H1 (cell line): ENCODE measurements at regions not wholly inside any gene's neighbourhood (a gene's known extent, or its start where the extent isn't known, plus 50 kb on each side); places are given as distances from the start of the nearest gene placed in this dataset.

Experiments
- CEBPB ChIP-seq: IDR thresholded peaks from 2 replicates; pipeline ENCODE4 v1.6.1; 2012; ENCODE audit warnings: low read depth, low read length
- CHD1 ChIP-seq: IDR thresholded peaks from 2 replicates; pipeline ENCODE4 v1.6.1; 2012; ENCODE audit warnings: low read depth, low read length, improper control_type of control experiment
- CREB1 ChIP-seq: IDR thresholded peaks from 2 replicates; pipeline ENCODE4 v1.6.1; 2012; ENCODE audit warnings: inconsistent platforms
- GABPA ChIP-seq: IDR thresholded peaks from 2 replicates; pipeline ENCODE4 v1.6.1; 2011; ENCODE audit warnings: mild to moderate bottlenecking, low read length, moderate library complexity, borderline replicate concordance; ENCODE audit not compliant: insufficient read depth
- HDAC2 ChIP-seq, 2 experiments: fragments of 300-600 bp in 1 of 2; sonication (generic) in 1 of 2; IDR thresholded peaks; 2 replicates each; pipeline ENCODE4 v1.6.1; 2011 to 2012; ENCODE audit warnings: low read depth in 2 of 2, low read length in 2 of 2, mild to moderate bottlenecking in 2 of 2, moderate library complexity in 2 of 2, borderline replicate concordance in 1 of 2, inconsistent platforms in 1 of 2
- MAFK ChIP-seq: IDR thresholded peaks from 2 replicates; pipeline ENCODE4 v1.6.1; 2012; ENCODE audit warnings: low read depth, mild to moderate bottlenecking, improper control_type of control experiment, low read length
- POLR2A ChIP-seq, 2 experiments: IDR thresholded peaks; 1 replicate in 1 of 2; 2 replicates in 1 of 2; pipeline ENCODE4 v1.6.1; 2011; ENCODE audit warnings: low read depth in 2 of 2, low read length in 2 of 2, mild to moderate bottlenecking in 2 of 2; ENCODE audit errors: control extremely low read depth in 1 of 2
- RFX5 ChIP-seq: IDR thresholded peaks from 2 replicates; pipeline ENCODE4 v1.6.1; 2011; ENCODE audit warnings: low read depth, low read length, improper control_type of control experiment, borderline replicate concordance
- SP1 ChIP-seq: IDR thresholded peaks from 2 replicates; pipeline ENCODE4 v1.6.1; 2011; ENCODE audit warnings: low read depth, low read length
- SP2 ChIP-seq: IDR thresholded peaks from 2 replicates; pipeline ENCODE4 v1.6.1; 2012; ENCODE audit warnings: mild to moderate bottlenecking, low read length, inconsistent platforms
- TCF12 ChIP-seq: IDR thresholded peaks from 2 replicates; pipeline ENCODE4 v1.6.1; 2011; ENCODE audit warnings: low read depth, mild to moderate bottlenecking, low read length
- ZNF274 ChIP-seq: IDR thresholded peaks from 2 replicates; pipeline ENCODE4 v1.7.0; 2012; ENCODE audit warnings: low read length, borderline replicate concordance; ENCODE audit errors: extremely low read depth
- TF ChIP-seq, protein P1 (sequence below), 3 experiments: IDR thresholded peaks; 1 replicate in 2 of 3; 2 replicates in 1 of 3; pipeline versions ENCODE4 v1.5.1 to v1.6.1; 2011; ENCODE audit warnings: low read length in 3 of 3, mild to moderate bottlenecking in 3 of 3, inconsistent platforms in 2 of 3, low read depth in 1 of 3, moderate library complexity in 1 of 3; ENCODE audit not compliant: insufficient read depth in 1 of 3; ENCODE audit errors: control extremely low read depth in 1 of 3
- TF ChIP-seq, protein P2 (sequence below): IDR thresholded peaks from 2 replicates; pipeline ENCODE4 v1.6.1; 2012; ENCODE audit warnings: low read length, inconsistent platforms

DNA sequence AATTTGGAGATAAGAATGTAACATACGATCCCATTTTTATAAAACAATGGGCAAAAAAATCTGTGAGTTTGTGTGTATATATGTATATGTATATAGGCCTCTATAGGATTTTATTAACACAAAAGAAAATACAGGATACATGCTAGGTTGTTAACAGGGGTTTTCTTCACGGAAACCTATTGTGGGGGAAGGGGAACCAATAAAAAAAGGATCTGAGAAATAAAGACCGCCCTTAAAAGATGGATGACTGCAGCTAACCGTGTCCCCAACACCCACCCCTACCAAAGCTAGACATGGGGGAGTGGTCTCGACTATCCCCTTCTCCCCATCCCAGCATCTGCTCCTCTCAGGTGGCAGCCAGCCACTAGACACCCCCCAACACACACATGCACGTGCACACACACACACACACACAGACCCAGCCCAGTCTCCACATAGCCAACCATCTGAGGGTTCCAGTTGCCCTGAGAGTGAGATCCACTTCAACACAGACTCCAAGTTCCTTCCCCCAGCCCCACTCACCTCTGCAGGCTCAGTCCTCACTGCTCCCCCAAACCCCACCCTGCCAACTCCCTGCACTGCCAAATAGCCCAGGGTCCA lies 132.9 kb downstream of the TPRA1 start:
- TF ChIP-seq, protein P1, sequence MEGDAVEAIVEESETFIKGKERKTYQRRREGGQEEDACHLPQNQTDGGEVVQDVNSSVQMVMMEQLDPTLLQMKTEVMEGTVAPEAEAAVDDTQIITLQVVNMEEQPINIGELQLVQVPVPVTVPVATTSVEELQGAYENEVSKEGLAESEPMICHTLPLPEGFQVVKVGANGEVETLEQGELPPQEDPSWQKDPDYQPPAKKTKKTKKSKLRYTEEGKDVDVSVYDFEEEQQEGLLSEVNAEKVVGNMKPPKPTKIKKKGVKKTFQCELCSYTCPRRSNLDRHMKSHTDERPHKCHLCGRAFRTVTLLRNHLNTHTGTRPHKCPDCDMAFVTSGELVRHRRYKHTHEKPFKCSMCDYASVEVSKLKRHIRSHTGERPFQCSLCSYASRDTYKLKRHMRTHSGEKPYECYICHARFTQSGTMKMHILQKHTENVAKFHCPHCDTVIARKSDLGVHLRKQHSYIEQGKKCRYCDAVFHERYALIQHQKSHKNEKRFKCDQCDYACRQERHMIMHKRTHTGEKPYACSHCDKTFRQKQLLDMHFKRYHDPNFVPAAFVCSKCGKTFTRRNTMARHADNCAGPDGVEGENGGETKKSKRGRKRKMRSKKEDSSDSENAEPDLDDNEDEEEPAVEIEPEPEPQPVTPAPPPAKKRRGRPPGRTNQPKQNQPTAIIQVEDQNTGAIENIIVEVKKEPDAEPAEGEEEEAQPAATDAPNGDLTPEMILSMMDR (IDR thresholded peaks at IDR 0.05; ENCODE audit: control extremely low read depth in 1 of 3, insufficient read depth in 1 of 3, low read depth in 1 of 3, low read length in 3 of 3), result no peak
- TF ChIP-seq, protein P2, sequence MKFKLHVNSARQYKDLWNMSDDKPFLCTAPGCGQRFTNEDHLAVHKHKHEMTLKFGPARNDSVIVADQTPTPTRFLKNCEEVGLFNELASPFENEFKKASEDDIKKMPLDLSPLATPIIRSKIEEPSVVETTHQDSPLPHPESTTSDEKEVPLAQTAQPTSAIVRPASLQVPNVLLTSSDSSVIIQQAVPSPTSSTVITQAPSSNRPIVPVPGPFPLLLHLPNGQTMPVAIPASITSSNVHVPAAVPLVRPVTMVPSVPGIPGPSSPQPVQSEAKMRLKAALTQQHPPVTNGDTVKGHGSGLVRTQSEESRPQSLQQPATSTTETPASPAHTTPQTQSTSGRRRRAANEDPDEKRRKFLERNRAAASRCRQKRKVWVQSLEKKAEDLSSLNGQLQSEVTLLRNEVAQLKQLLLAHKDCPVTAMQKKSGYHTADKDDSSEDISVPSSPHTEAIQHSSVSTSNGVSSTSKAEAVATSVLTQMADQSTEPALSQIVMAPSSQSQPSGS, result no peak
- TF ChIP-seq MAFK (no peak), POLR2A (IDR thresholded peaks at IDR 0.05; ENCODE audit: control extremely low read depth in 1 of 2, low read depth in 2 of 2, low read length in 2 of 2) (no peak), CEBPB (no peak), TCF12 (no peak), ZNF274 (no peak), GABPA (no peak), SP1 (no peak), HDAC2 (IDR thresholded peaks at IDR 0.05; ENCODE audit: borderline replicate concordance in 1 of 2, low read depth in 2 of 2, low read length in 2 of 2) (no peak), SP2 (no peak), RFX5 (no peak), CREB1 (no peak), CHD1 (no peak)
